Suppressor macrophage (primary cell): ENCODE measurements at regions not wholly inside any gene's neighbourhood (a gene's known extent, or its start where the extent isn't known, plus 50 kb on each side); places are given as distances from the start of the nearest gene placed in this dataset.

ENCODE experiments used
- DNase-seq, 4 experiments: peaks; one replicate each; pipeline ENCODE4 v3.0.0-alpha.2; 2020 to 2022

- no peak for DNase-seq
Measured at GRCh38 chr20:10998476-10998875, 324.7 kb upstream of the JAG1 start.

GRCh38 chr20:11000416-11000815 is 326.6 kb upstream of the JAG1 start:
- no peak for DNase-seq

GRCh38 chr20:11001302-11001701 is 327.5 kb upstream of the JAG1 start:
- no peak for DNase-seq

GRCh38 chr20:11001764-11002540 is 328.2 kb upstream of the JAG1 start:
- DNase-seq = no peak

- no peak for DNase-seq
Measured at GRCh38 chr20:11003341-11003740, 329.5 kb upstream of the JAG1 start.

GRCh38 chr20:11008444-11009033 is 334.7 kb upstream of the JAG1 start:
- no peak for DNase-seq

DNA sequence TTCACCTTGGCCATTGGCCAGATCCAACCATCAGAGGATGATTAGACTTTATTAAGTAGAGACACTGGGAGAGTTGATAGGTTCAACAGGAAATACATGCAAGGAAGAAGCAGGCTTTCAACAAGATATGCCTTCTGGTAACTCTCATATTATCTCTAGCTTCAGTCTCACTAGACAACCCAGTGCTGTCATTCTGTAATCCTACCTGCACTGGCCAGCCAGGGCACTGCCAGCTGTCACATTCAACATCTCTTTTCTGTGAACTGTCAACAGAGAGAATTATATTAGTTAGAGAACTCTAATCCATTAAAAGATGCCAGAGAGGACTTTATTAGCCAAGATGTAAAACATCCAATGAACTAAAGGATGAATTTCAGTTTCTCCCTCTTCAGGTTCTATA is 337.9 kb upstream of the JAG1 start:
- DNase-seq = no peak

DNA sequence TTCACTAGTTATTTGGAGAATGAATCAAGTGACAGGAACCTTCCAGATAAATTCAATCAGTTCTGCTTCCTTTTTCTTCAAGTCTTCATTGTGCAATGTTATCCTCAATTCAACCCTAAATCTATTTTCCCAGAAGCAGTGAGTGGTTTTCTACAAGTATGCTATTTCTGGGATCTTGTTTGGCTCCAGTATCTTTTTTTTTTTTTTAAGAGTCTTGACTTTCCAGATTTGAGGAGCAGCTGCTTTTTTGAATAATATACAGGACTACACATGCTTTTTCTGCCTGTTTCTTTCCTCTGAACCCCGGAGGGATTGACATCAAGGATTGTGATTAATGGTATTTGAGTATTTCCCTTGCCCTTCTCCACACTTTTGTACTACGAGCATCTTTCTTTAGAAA is 339.2 kb upstream of the JAG1 start:
- no peak for DNase-seq

DNA sequence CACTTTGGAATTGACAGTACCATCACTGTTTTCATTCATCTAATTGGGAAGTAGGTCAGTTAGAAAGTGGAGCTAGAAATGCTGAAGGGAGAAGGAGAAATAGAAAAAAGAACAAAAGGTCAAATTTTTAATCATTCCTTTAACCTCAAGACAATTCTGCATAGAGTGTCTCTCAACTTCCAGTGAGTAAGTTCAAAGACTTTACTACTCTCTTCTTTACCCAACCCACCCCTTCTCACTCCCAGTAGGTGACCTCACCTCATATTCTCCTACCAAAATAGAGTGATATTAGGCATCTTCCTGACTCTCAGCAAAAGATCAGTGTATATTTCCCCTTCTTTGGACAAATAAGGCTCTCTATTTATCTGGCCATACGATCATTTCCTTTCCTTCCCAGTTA is 340.0 kb upstream of the JAG1 start:
- DNase-seq = no peak

- DNase-seq = no peak
Measured at GRCh38 chr20:11015440-11015839, 341.6 kb upstream of the JAG1 start.

GRCh38 chr20:11017446-11017845 is 343.6 kb upstream of the JAG1 start:
- no peak for DNase-seq

DNA sequence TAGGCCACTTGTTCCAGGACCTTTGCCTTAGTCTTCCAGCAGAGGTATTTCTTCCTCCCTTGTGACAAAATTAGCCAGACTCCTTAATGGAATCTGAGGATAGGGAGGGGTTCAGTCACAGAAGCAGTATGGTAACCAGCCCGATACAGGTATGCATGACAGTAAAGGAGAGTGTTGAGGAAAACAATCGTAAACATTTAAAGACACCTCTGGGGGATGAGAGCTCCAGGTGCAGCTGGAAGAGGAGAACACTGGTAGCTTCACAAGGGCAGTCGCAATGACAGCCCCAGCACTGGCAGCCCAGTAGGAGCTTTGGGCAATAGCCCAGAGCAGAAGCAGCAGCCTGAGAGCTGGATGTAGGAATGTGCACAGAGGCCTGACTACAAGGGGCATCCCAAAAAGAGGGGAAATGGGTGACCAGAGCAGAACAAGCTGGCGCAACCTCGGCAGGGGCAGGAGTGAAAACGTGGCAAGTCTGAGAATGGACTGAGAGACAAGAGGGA is 344.9 kb upstream of the JAG1 start:
- no peak for DNase-seq

DNA sequence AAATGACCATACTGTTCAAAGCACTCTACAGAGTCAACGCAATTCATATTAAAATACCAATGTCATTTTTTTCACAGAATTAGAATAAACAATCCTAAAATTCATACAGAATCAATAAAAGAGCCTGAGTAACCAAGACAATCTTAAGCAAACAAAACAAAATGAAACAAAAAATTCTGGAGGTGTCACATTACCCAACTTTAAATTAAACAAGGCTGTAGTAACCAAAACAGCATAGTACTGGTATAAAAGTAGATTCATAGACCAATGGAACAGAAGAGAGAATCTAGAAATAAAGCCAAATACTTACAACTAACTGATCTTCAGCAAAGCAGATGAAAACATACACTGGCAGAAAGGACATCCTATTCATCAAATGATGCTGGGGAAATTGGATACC is 346.9 kb upstream of the JAG1 start:
- DNase-seq = no peak

DNA sequence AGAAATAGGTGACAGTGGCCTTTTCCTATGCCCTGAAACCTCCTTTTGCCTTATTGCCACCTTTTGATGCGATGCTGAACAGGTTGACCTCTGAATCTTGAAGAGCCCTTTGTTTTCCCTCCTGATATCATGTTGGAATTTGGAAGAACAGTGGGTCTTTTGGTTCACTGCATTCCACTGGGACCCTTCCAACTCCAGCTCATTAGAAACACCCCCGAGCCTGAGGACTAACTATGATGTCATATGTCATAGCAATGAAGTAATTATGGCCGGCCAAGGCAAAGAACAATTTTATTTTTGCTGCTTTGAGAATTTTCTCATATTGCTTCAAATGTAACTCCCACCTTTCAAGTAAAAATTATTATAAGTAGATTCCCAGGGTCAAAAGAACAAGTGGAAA is 353.4 kb upstream of the JAG1 start:
- no peak for DNase-seq

GRCh38 chr20:11030351-11030750 is 356.6 kb upstream of the JAG1 start:
- no peak for DNase-seq

GRCh38 chr20:11031300-11031699 is 357.5 kb upstream of the JAG1 start:
- DNase-seq = no peak

DNA sequence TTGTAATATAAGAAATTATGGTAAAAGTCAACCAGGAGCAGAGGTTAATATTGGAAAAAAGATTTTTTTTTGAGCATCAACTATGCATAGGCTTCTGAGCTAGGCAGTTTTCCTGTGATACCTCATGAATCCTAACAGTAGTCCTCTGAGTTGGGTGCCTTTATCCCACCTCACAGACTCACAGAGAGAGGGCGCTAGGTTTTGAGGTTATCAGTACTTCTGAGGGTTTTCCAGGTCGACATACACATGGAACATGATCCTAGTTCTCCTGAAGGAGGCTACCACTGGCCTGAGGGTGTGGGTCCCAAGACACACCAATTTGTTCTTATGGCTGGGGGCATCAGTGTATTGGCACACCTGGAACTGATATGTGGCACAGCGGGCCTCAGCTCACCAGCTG is 358.8 kb upstream of the JAG1 start:
- no peak for DNase-seq

DNA sequence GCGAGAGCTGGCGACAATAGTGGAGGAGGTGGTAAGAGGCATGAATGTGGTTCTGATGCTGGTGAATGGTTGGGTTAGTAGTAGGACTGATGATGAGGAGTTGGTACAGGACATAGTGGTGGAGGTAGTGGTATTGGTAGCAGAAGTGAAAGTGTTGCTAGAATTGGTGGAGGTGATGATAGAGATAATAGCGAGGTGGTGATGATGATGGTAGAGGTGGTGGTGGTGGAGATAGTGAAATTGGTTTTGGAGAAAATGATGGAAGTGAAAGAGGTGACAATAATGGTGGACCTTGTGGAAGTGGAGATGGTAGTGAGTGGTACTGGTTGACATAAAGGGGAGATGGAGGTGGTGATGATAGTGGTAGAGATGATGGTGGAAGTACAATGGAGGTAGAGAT is 360.2 kb upstream of the JAG1 start:
- DNase-seq = no peak

DNA sequence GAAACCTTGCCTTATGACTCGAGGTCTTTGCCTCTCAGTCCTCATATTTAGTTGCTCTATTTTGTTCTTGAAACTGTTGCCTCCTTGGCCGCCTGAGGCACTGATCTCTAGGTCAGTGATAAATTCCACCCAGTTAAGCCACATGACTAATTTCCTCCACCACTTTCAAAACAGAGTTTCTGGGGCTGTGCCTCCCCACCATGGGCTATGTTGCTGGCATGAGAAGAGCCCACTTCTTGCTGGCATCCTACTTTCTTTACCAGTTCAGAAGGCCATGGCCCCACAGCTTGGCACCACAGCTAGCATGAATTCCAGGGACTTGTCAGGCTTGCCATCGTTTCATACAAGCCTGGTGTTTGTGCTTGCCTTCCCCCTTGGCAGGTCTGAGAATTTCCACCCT is 361.4 kb upstream of the JAG1 start:
- DNase-seq = no peak

- DNase-seq = no peak
Measured at GRCh38 chr20:11041396-11041795, 367.6 kb upstream of the JAG1 start.

GRCh38 chr20:11043001-11043400 is 369.2 kb upstream of the JAG1 start:
- DNase-seq = no peak

GRCh38 chr20:11044561-11044960 is 370.8 kb upstream of the JAG1 start:
- no peak for DNase-seq

DNA sequence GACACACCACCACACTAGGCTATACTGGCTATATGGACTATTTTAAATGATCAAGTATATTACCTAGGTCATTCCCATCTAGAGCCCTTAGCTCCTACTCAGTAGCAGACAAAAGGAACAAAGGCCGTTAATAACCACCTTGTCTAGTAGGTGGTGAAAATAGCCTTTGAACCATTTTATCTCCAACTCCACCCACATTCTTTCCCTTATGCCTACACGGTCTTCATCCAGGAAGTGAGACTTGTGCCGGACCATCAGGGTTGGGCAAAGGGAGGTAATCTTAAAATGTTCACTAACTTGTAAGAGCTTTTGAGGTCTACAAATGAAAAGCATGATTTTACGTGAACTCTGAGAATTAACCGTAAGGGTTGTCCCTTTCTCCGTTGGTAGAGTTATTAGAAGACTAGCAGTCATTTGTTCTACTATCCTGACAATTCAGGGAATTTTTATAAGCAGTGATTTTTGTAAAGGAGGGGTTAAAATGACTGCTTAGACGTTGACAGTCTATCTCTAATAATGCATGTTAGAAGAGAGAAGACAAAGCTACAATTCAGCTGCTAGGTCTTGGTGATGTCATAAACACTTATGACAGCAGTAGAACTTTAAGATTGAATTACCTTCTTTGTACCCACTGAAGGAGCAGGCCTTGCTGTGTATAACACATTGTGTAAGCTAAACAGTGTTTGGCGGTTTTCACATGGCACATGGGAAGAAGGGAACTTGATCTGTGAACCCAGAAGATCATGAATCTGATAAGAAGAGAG is 371.8 kb upstream of the JAG1 start:
- DNase-seq = no peak

DNA sequence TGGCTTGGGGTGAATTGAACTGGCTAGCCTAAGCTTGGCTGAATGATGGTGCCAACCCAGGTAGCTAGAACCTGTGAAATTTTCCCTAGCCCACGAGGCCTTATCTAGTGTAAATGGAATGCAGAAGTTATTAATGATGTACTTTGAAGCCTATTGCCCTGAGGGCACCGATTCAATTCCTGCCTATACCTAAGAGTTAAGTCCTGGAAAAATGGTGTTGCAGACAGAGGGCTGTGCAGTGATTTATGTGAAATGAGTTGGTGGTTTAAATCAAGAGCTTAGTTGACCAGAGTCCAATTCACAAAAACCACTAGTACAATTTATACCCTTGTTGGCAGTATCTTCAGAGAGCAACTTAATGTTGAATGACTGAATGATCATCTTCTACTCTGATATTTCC is 373.8 kb upstream of the JAG1 start:
- no peak for DNase-seq
